Caco-2 (cell line): ENCODE measurements at regions not wholly inside any gene's neighbourhood (a gene's known extent, or its start where the extent isn't known, plus 50 kb on each side); places are given as distances from the start of the nearest gene placed in this dataset.

Experiments
- BruUV-seq: library from RNA; stranded (reverse); fragments of 400-500 nt; replicated peaks from 2 replicates; lab custom pipeline; 2021; lab: Mats Ljungman, UMichigan
- CTCF ChIA-PET: fragments of 300-600 bp; sonication (Branson Sonifier 250); formaldehyde crosslinking; loops from one replicate; lab custom pipeline; 2022; ENCODE audit warnings: antibody characterized with exemption; lab: Charles Lee
- POLR2A ChIA-PET: fragments of 300-600 bp; sonication (Branson Sonifier 250); formaldehyde crosslinking; loops from one replicate; lab custom pipeline; 2022; ENCODE audit warnings: antibody characterized with exemption; lab: Charles Lee
- DNase-seq, 2 experiments: peaks; one replicate each; pipeline versions ENCODE4 v3.0.0 to v3.0.0-alpha.2; 2020 to 2022
- H3K27me3 ChIP-seq: replicated peaks from 2 replicates; pipeline ENCODE4 v1.6.0; 2011; ENCODE audit warnings: low read length; ENCODE audit not compliant: control insufficient read depth, insufficient read depth
- H3K36me3 ChIP-seq: 2 replicates; pipeline ENCODE4 v1.5.1; 2011; ENCODE audit warnings: low read length; ENCODE audit not compliant: control insufficient read depth, insufficient read depth
- H3K4me1 ChIP-seq: fragments of 250-450 bp; sonication (Bioruptor Pico); 2 replicates; pipeline ENCODE4 v1.5.1; 2020; ENCODE audit warnings: mild to moderate bottlenecking
- H3K4me3 ChIP-seq: 2 replicates; pipeline ENCODE4 v1.5.1; 2011; ENCODE audit warnings: low read depth, mild to moderate bottlenecking, control low read depth, low read length
- H3K9me3 ChIP-seq: fragments of 250-450 bp; sonication (Bioruptor Pico); 2 replicates; pipeline ENCODE4 v1.5.1; 2020; ENCODE audit warnings: mild to moderate bottlenecking, moderate library complexity
- H3K27ac Mint-ChIP-seq: one replicate; pipeline ENCODE4 v1.8.0; 2022; ENCODE audit warnings: mixed read lengths; ENCODE audit not compliant: unreplicated experiment
- H3K27me3 Mint-ChIP-seq: one replicate; pipeline ENCODE4 v1.8.0; 2022; ENCODE audit warnings: mixed read lengths; ENCODE audit not compliant: insufficient read depth, unreplicated experiment
- H3K36me3 Mint-ChIP-seq: one replicate; pipeline ENCODE4 v1.8.0; 2022; ENCODE audit warnings: mild to moderate bottlenecking, mixed read lengths; ENCODE audit not compliant: insufficient read depth, unreplicated experiment
- H3K4me1 Mint-ChIP-seq: one replicate; pipeline ENCODE4 v1.8.0; 2022; ENCODE audit warnings: low read depth, mixed read lengths; ENCODE audit not compliant: unreplicated experiment
- H3K4me3 Mint-ChIP-seq: one replicate; pipeline ENCODE4 v1.8.0; 2022; ENCODE audit warnings: mild to moderate bottlenecking, moderate library complexity, mixed read lengths; ENCODE audit not compliant: unreplicated experiment
- H3K9me3 Mint-ChIP-seq: one replicate; pipeline ENCODE4 v1.8.0; 2022; ENCODE audit warnings: mixed read lengths; ENCODE audit not compliant: unreplicated experiment
- intact Hi-C: fragments of 100-400 bp; cut with micrococcal nuclease; formaldehyde crosslinking; loops from one replicate; pipeline ENCODE4 v1.10.0; 2022; ENCODE audit not compliant: unreplicated experiment
- TF ChIP-seq, protein P1 (sequence below), 2 experiments: fragments of 200-600 bp in 1 of 2; IDR thresholded peaks; 1 replicate in 1 of 2; 2 replicates in 1 of 2; pipeline versions ENCODE4 v1.5.1 to v1.8.0; 2011 to 2022; ENCODE audit warnings: antibody characterized with exemption in 1 of 2, control low read depth in 1 of 2, inconsistent platforms in 1 of 2, low read depth in 1 of 2, low read length in 1 of 2, mild to moderate bottlenecking in 1 of 2, moderate library complexity in 1 of 2; ENCODE audit not compliant: insufficient read depth in 1 of 2, severe bottlenecking in 1 of 2, unreplicated experiment in 1 of 2

DNA sequence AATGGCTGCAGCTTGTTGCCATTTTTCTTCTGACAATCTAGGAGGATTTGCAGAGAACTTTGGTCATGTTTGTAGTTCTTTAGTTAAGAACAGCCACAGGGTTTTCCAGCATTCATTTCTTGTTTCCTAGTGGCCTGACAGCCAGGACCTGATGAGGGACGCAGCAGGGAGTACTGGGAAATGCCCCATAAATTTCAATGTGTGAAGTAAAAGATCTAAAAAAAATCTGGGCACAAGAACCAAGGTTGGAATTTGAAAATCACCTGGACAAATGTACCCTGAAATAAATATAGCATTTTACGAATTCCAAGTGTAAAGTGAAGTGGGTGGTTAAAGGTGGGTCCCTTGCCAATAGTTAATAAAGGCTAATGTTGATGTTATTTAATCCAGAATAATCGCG lies 195.0 kb downstream of the ZIC1 start:
- ChIA-PET CTCF (no interaction called here), POLR2A (no interaction called here)
- TF ChIP-seq, protein P1, sequence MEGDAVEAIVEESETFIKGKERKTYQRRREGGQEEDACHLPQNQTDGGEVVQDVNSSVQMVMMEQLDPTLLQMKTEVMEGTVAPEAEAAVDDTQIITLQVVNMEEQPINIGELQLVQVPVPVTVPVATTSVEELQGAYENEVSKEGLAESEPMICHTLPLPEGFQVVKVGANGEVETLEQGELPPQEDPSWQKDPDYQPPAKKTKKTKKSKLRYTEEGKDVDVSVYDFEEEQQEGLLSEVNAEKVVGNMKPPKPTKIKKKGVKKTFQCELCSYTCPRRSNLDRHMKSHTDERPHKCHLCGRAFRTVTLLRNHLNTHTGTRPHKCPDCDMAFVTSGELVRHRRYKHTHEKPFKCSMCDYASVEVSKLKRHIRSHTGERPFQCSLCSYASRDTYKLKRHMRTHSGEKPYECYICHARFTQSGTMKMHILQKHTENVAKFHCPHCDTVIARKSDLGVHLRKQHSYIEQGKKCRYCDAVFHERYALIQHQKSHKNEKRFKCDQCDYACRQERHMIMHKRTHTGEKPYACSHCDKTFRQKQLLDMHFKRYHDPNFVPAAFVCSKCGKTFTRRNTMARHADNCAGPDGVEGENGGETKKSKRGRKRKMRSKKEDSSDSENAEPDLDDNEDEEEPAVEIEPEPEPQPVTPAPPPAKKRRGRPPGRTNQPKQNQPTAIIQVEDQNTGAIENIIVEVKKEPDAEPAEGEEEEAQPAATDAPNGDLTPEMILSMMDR (IDR thresholded peaks at IDR 0.05; ENCODE audit: insufficient read depth in 1 of 2, low read depth in 1 of 2, low read length in 1 of 2, severe bottlenecking in 1 of 2, unreplicated experiment in 1 of 2) = no peak
- H3K27me3 ChIP-seq = no peaks in the 10 kb centered on the region
- no TSS peak for BruUV-seq
- Mint-ChIP-seq H3K9me3 (no peaks in the 10 kb centered on the region), H3K4me1 (no peaks in the 10 kb centered on the region), H3K4me3 (no peak overlapping the region), H3K36me3 (no peaks in the 10 kb centered on the region), H3K27me3 (no peaks in the 10 kb centered on the region), H3K27ac (no peak overlapping the region)
- H3K4me1 ChIP-seq = no peaks in the 10 kb centered on the region
- H3K4me3 ChIP-seq = no peak overlapping the region
- H3K36me3 ChIP-seq = no peaks in the 10 kb centered on the region
- DNase-seq = no peak
- H3K9me3 ChIP-seq = no peaks in the 10 kb centered on the region
- intact Hi-C loops = no loop called here

DNA sequence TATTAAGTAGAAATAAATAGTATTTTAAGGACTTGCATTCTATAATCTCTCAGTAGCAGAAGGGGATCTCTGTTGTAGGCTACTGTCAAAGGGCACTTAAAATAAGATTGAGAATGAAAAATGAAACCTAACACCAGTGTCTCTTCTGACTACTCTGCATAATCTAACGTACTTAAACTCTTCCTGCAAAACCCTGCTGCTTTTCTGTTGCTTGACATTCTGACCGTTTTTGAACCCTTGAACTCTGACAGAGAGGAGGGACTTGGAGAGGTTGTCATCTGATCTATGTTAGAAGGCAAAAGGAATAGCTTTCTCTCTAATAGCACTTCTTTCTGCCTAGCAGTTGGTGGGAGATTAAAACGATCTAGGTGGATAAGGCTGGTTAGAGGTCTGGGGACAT lies 204.6 kb downstream of the ZIC1 start:
- no peak for DNase-seq
- Mint-ChIP-seq H3K4me1 (no peaks in the 10 kb centered on the region), H3K9me3 (no peaks in the 10 kb centered on the region), H3K36me3 (no peaks in the 10 kb centered on the region), H3K4me3 (no peak overlapping the region), H3K27ac (no peak overlapping the region), H3K27me3 (no peaks in the 10 kb centered on the region)
- no peak overlapping the region for H3K4me3 ChIP-seq
- BruUV-seq = no TSS peak
- H3K27me3 ChIP-seq = no peaks in the 10 kb centered on the region
- TF ChIP-seq, protein P1 (IDR thresholded peaks at IDR 0.05; ENCODE audit: insufficient read depth in 1 of 2, low read depth in 1 of 2, low read length in 1 of 2, severe bottlenecking in 1 of 2, unreplicated experiment in 1 of 2) = no peak
- H3K36me3 ChIP-seq = no peaks in the 10 kb centered on the region
- ChIA-PET POLR2A (no interaction called here), CTCF (no interaction called here)
- intact Hi-C loops = no loop called here
- no peaks in the 10 kb centered on the region for H3K9me3 ChIP-seq
- no peaks in the 10 kb centered on the region for H3K4me1 ChIP-seq

DNA sequence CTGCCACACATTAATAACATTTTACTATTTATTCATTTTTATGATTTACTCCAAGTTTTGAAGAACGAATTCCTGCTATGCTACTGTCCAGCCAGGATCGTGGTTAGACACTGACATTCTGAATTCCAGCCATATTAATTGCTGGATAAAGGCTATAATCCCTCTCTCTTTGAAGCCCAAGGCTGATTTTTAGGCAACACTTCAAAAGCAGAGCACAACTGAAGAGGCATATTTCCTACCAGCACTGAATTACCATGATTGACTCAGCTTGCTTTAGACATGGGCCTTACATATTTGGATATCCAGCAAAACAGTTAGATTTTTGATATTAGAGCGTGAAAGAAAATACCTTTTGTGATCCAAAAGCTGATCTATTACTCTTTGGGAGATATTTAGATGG lies 205.0 kb downstream of the ZIC1 start:
- no peaks in the 10 kb centered on the region for H3K27me3 Mint-ChIP-seq
- no TSS peak for BruUV-seq
- no peaks in the 10 kb centered on the region for H3K36me3 ChIP-seq
- no peaks in the 10 kb centered on the region for H3K4me1 ChIP-seq
- no peaks in the 10 kb centered on the region for H3K4me1 Mint-ChIP-seq
- intact Hi-C loops = no loop called here
- ChIA-PET POLR2A (no interaction called here), CTCF (no interaction called here)
- H3K36me3 Mint-ChIP-seq = no peaks in the 10 kb centered on the region
- H3K27ac Mint-ChIP-seq = no peak overlapping the region
- TF ChIP-seq, protein P1 (IDR thresholded peaks at IDR 0.05; ENCODE audit: insufficient read depth in 1 of 2, low read depth in 1 of 2, low read length in 1 of 2, severe bottlenecking in 1 of 2, unreplicated experiment in 1 of 2) = no peak
- no peak overlapping the region for H3K4me3 Mint-ChIP-seq
- no peaks in the 10 kb centered on the region for H3K9me3 ChIP-seq
- DNase-seq = no peak
- H3K27me3 ChIP-seq = no peaks in the 10 kb centered on the region
- no peaks in the 10 kb centered on the region for H3K9me3 Mint-ChIP-seq
- H3K4me3 ChIP-seq = no peak overlapping the region
